K562 (cell line): ENCODE measurements at regions not wholly inside any gene's neighbourhood (a gene's known extent, or its start where the extent isn't known, plus 50 kb on each side); places are given as distances from the start of the nearest gene placed in this dataset.

Experiments used
- CHD7 ChIP-seq: fragments of 200-600 bp; sonication (generic); IDR thresholded peaks from one replicate; pipeline ENCODE4 v1.6.1; 2012; ENCODE audit warnings: mild to moderate bottlenecking, low read depth, low read length, inconsistent platforms
- CREB3 ChIP-seq: fragments of 450-650 bp; conservative IDR thresholded peaks from 2 replicates; pipeline ENCODE4 v1.6.1; 2016; ENCODE audit warnings: missing genetic modification characterization, low read depth, mild to moderate bottlenecking, missing compliant biosample characterization, moderate library complexity
- CREB5 ChIP-seq: fragments of 250-450 bp; sonication (Bioruptor Pico); IDR thresholded peaks from 2 replicates; pipeline ENCODE4 v1.5.0; 2020; ENCODE audit warnings: mild to moderate bottlenecking
- FOS ChIP-seq: IDR thresholded peaks from 3 replicates; pipeline ENCODE4 v1.6.1; 2011; ENCODE audit not compliant: insufficient read length; ENCODE audit errors: extremely low read depth
- HCFC1 ChIP-seq: IDR thresholded peaks from 2 replicates; pipeline ENCODE4 v1.6.1; 2012; ENCODE audit warnings: low read depth, low read length, improper control_type of control experiment
- MTA1 ChIP-seq: fragments of 450-650 bp; IDR thresholded peaks from 2 replicates; pipeline ENCODE4 v1.6.1; 2017; ENCODE audit warnings: borderline replicate concordance
- TAL1 ChIP-seq: fragments of 450-650 bp; IDR thresholded peaks from 2 replicates; pipeline ENCODE4 v1.6.1; 2016; ENCODE audit warnings: mild to moderate bottlenecking
- ZC3H4 ChIP-seq: sonication (generic); formaldehyde crosslinking; IDR thresholded peaks from 2 replicates; pipeline ENCODE4 v1.9.0; 2021; ENCODE audit warnings: missing genetic modification reagents, borderline replicate concordance
- TF ChIP-seq, protein P1 (sequence below): fragments of 450-650 bp; IDR thresholded peaks from one replicate; pipeline ENCODE4 v1.6.1; 2018; ENCODE audit warnings: mild to moderate bottlenecking, moderate library complexity; ENCODE audit not compliant: partially characterized antibody
- TF ChIP-seq, protein P2 (sequence below), 2 experiments: fragments of 450-650 bp in 1 of 2; sonication (generic) in 1 of 2; formaldehyde crosslinking; conservative IDR thresholded peaks; 2 replicates each; pipeline versions ENCODE4 v1.4.0 to v1.8.1; 2020 to 2022; ENCODE audit warnings: mild to moderate bottlenecking in 1 of 2, missing genetic modification reagents in 1 of 2

GRCh38 chr3:168157099-168157700 is 61.5 kb upstream of the GOLIM4 start (continued):
- TF ChIP-seq CHD7 (no peak), FOS (no peak), ZC3H4 (CRISPR knock-in tag) (no peak), CREB3 (tag) (no peak), MTA1 (peak; percentile 94), CREB5 (CRISPR knock-in tag) (no peak; the same call in 1 of the 2 replicates), TAL1 (peak; percentile 100), HCFC1 (no peak)
- TF ChIP-seq, protein P1, sequence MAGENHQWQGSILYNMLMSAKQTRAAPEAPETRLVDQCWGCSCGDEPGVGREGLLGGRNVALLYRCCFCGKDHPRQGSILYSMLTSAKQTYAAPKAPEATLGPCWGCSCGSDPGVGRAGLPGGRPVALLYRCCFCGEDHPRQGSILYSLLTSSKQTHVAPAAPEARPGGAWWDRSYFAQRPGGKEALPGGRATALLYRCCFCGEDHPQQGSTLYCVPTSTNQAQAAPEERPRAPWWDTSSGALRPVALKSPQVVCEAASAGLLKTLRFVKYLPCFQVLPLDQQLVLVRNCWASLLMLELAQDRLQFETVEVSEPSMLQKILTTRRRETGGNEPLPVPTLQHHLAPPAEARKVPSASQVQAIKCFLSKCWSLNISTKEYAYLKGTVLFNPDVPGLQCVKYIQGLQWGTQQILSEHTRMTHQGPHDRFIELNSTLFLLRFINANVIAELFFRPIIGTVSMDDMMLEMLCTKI = no peak
- TF ChIP-seq, protein P2, sequence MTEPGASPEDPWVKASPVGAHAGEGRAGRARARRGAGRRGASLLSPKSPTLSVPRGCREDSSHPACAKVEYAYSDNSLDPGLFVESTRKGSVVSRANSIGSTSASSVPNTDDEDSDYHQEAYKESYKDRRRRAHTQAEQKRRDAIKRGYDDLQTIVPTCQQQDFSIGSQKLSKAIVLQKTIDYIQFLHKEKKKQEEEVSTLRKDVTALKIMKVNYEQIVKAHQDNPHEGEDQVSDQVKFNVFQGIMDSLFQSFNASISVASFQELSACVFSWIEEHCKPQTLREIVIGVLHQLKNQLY (CRISPR knock-in tag; conservative IDR thresholded peaks at IDR 0.05) = no peak
